Panc1 (cell line): ENCODE measurements at regions not wholly inside any gene's neighbourhood (a gene's known extent, or its start where the extent isn't known, plus 50 kb on each side); places are given as distances from the start of the nearest gene placed in this dataset.

ENCODE experiments used
- ATAC-seq: fragments of 200-7000 bp; cut with Tn5 transposase; 2 replicates; pipeline ENCODE4 v1.9.1; 2020; ENCODE audit warnings: mild to moderate bottlenecking, moderate library complexity
- BruUV-seq: library from RNA; stranded (reverse); fragments of 400-500 nt; replicated peaks from 2 replicates; lab custom pipeline; 2021; lab: Mats Ljungman, UMichigan
- CTCF ChIA-PET: fragments of 300-600 bp; sonication (Branson Sonifier 250); formaldehyde crosslinking; loops from one replicate; lab custom pipeline; 2022; ENCODE audit warnings: antibody characterized with exemption; lab: Charles Lee
- POLR2A ChIA-PET: fragments of 300-600 bp; sonication (Branson Sonifier 250); formaldehyde crosslinking; loops from one replicate; lab custom pipeline; 2022; ENCODE audit warnings: antibody characterized with exemption; lab: Charles Lee
- DNase-seq: peaks from one replicate; pipeline ENCODE4 v3.0.0-alpha.2; 2010; ENCODE audit warnings: low read depth, low spot score
- H3K27ac ChIP-seq: 2 replicates; pipeline ENCODE4 v1.5.1; 2011; ENCODE audit warnings: mild to moderate bottlenecking, low read length, inconsistent platforms
- H3K27me3 ChIP-seq: fragments of 200-500 bp; sonication (Bioruptor generic); 2 replicates; pipeline ENCODE4 v1.6.0; 2014; ENCODE audit warnings: low read length, inconsistent platforms; ENCODE audit not compliant: control insufficient read depth, insufficient read depth
- H3K36me3 ChIP-seq: fragments of 200-500 bp; sonication (Bioruptor generic); 2 replicates; pipeline ENCODE4 v1.5.1; 2014; ENCODE audit warnings: inconsistent platforms, mild to moderate bottlenecking, low read length, moderate library complexity; ENCODE audit not compliant: control insufficient read depth, insufficient read depth
- H3K4me1 ChIP-seq: 2 replicates; pipeline ENCODE4 v1.5.1; 2011; ENCODE audit warnings: inconsistent platforms, mild to moderate bottlenecking, low read length, moderate library complexity; ENCODE audit not compliant: control insufficient read depth, insufficient read depth
- H3K4me3 ChIP-seq, 2 experiments: 2 replicates each; pipeline ENCODE4 v1.5.1; 2011 to 2012; ENCODE audit warnings: low read depth in 2 of 2, low read length in 2 of 2, mild to moderate bottlenecking in 2 of 2, inconsistent platforms in 1 of 2, moderate library complexity in 1 of 2
- H3K9me3 ChIP-seq: fragments of 200-500 bp; sonication (Bioruptor generic); 2 replicates; pipeline ENCODE4 v1.5.1; 2014; ENCODE audit warnings: low read depth, mild to moderate bottlenecking, inconsistent platforms, low read length, moderate library complexity; ENCODE audit not compliant: control insufficient read depth, insufficient read depth
- POLR2AphosphoS5 ChIP-seq: IDR thresholded peaks from 2 replicates; pipeline ENCODE4 v1.6.1; 2012; ENCODE audit warnings: mild to moderate bottlenecking, low read depth, low read length, moderate library complexity
- SIN3A ChIP-seq: IDR thresholded peaks from 2 replicates; pipeline ENCODE4 v1.6.1; 2012; ENCODE audit warnings: low read depth, mild to moderate bottlenecking, low read length, moderate library complexity, borderline replicate concordance; ENCODE audit not compliant: insufficient read depth
- TCF7L2 ChIP-seq: IDR thresholded peaks from 2 replicates; pipeline ENCODE4 v1.6.1; 2011; ENCODE audit warnings: mild to moderate bottlenecking, low read depth, low read length, inconsistent platforms
- in situ Hi-C: cut with HindIII; loops from 2 replicates; pipeline ENCODE4 v1.10.0; 2016; ENCODE audit warnings: low sequenced_read_pairs, low pct_unique_long_range_greater_than_20kb
- intact Hi-C: fragments of 100-400 bp; cut with micrococcal nuclease; formaldehyde crosslinking; loops from one replicate; pipeline ENCODE4 v1.10.0; 2022; ENCODE audit not compliant: unreplicated experiment
- TF ChIP-seq, protein P1 (sequence below): fragments of 450-650 bp; IDR thresholded peaks from 2 replicates; pipeline ENCODE4 v1.5.1; 2017; ENCODE audit warnings: mild to moderate bottlenecking
- TF ChIP-seq, protein P2 (sequence below), 2 experiments: IDR thresholded peaks; 2 replicates each; pipeline ENCODE4 v1.6.1; 2011 to 2012; ENCODE audit warnings: low read depth in 2 of 2, control low read depth in 1 of 2, low read length in 1 of 2, mild to moderate bottlenecking in 1 of 2, moderate library complexity in 1 of 2; ENCODE audit not compliant: insufficient read depth in 1 of 2

DNA sequence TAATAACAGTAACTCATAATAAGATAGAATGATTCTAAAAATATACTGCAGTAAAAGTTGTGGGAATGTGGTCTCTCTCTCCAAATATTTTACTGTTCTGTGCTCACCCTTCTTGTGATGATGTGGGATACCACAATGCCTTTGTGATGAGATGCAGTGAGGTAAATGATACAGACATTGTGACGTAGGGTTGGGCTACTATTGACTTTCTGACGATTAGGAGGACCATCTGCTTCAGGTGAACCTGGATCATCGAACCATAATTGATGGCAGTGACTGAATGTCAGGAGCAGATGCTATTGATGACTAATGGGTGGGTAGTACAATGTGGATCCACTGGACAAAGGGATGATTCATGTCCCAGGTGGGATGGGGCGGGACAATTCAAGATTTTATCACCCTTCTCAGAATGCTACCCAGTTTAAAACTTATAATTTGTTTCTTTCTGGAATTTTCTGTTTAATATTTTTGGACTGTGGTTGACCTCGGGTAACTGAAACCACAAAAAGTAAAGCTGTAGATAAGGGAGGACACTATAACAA, 73.9 kb upstream of the ARMC3 start:
- Histone ChIP-seq H3K4me1 (no peaks in the 10 kb centered on the region), H3K9me3 (no peaks in the 10 kb centered on the region), H3K27me3 (no peaks in the 10 kb centered on the region), H3K27ac (no peak overlapping the region), H3K36me3 (no peaks in the 10 kb centered on the region), H3K4me3 (no peak overlapping the region)
- ChIA-PET POLR2A (no interaction called here), CTCF (no interaction called here)
- in situ Hi-C loops (no loop called here), intact Hi-C loops (no loop called here)
- no peak for DNase-seq
- TF ChIP-seq, protein P1, sequence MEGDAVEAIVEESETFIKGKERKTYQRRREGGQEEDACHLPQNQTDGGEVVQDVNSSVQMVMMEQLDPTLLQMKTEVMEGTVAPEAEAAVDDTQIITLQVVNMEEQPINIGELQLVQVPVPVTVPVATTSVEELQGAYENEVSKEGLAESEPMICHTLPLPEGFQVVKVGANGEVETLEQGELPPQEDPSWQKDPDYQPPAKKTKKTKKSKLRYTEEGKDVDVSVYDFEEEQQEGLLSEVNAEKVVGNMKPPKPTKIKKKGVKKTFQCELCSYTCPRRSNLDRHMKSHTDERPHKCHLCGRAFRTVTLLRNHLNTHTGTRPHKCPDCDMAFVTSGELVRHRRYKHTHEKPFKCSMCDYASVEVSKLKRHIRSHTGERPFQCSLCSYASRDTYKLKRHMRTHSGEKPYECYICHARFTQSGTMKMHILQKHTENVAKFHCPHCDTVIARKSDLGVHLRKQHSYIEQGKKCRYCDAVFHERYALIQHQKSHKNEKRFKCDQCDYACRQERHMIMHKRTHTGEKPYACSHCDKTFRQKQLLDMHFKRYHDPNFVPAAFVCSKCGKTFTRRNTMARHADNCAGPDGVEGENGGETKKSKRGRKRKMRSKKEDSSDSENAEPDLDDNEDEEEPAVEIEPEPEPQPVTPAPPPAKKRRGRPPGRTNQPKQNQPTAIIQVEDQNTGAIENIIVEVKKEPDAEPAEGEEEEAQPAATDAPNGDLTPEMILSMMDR = no peak
- TF ChIP-seq, protein P2, sequence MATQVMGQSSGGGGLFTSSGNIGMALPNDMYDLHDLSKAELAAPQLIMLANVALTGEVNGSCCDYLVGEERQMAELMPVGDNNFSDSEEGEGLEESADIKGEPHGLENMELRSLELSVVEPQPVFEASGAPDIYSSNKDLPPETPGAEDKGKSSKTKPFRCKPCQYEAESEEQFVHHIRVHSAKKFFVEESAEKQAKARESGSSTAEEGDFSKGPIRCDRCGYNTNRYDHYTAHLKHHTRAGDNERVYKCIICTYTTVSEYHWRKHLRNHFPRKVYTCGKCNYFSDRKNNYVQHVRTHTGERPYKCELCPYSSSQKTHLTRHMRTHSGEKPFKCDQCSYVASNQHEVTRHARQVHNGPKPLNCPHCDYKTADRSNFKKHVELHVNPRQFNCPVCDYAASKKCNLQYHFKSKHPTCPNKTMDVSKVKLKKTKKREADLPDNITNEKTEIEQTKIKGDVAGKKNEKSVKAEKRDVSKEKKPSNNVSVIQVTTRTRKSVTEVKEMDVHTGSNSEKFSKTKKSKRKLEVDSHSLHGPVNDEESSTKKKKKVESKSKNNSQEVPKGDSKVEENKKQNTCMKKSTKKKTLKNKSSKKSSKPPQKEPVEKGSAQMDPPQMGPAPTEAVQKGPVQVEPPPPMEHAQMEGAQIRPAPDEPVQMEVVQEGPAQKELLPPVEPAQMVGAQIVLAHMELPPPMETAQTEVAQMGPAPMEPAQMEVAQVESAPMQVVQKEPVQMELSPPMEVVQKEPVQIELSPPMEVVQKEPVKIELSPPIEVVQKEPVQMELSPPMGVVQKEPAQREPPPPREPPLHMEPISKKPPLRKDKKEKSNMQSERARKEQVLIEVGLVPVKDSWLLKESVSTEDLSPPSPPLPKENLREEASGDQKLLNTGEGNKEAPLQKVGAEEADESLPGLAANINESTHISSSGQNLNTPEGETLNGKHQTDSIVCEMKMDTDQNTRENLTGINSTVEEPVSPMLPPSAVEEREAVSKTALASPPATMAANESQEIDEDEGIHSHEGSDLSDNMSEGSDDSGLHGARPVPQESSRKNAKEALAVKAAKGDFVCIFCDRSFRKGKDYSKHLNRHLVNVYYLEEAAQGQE (IDR thresholded peaks at IDR 0.05; ENCODE audit: insufficient read depth in 1 of 2, low read depth in 2 of 2, low read length in 1 of 2) = no peak
- TF ChIP-seq TCF7L2 = no peak
- TF ChIP-seq SIN3A = no peak
- no peak for TF ChIP-seq POLR2AphosphoS5
- BruUV-seq = no TSS peak
- ATAC-seq = no peak

DNA sequence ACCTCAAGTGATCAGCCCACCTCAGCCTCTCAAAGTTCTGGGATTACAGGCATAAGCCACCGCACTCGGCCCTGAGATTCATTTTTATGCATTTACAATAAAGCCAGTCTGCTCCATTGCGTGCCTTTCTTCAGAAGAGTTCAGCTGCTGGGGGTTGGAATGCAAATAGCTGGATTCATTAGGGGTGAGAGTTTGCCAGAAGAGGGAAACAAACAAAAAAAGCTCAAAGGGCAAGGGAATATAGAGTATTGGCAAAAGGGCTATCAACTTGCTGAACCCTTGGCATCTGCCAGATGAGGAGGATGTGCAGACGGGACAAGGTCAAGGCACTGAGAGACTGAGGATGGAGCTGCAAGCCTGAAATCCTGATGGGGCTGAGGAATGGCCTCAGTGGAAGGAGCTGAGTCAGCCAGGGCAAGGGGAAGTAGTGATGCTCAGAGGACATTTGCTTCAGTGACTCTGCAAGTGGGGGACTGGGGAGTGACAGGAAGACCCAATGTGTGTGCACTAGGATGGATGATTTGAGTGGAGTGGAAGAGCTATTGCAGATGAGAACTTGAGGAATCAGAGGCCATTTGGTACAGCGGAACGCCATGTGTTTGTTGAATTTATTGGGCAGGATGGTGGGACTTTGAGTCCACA, 75.0 kb upstream of the ARMC3 start:
- DNase-seq (no peak), ATAC-seq (no peak)
- no peak overlapping the region for H3K4me3 ChIP-seq
- H3K9me3 ChIP-seq = no peaks in the 10 kb centered on the region
- BruUV-seq = no TSS peak
- in situ Hi-C loops (no loop called here), intact Hi-C loops (no loop called here)
- ChIA-PET POLR2A (no interaction called here), CTCF (no interaction called here)
- H3K27me3 ChIP-seq = no peaks in the 10 kb centered on the region
- H3K27ac ChIP-seq = no peak overlapping the region
- no peaks in the 10 kb centered on the region for H3K36me3 ChIP-seq
- no peaks in the 10 kb centered on the region for H3K4me1 ChIP-seq
- no peak for TF ChIP-seq TCF7L2

DNA sequence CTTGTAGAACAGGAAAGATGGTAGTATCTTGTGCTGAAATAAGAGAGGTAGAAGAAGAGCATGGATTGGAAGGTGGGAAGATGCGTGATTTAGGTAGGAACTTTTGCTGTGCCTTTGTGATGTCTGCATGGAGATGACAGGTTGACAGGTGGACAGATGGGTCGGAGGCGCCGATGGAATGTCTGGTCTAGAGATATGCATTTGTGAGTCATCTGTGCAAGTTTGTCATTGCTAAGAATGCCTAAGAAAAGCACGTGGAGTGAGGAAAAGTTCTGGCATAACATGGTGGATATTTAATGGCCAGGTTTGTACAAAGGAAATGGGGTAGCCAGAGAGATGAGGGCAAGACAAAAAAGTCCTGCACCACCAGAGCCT, 76.0 kb upstream of the ARMC3 start:
- Histone ChIP-seq H3K27me3 (no peaks in the 10 kb centered on the region), H3K4me3 (no peak overlapping the region), H3K4me1 (no peaks in the 10 kb centered on the region), H3K27ac (no peak overlapping the region), H3K36me3 (no peaks in the 10 kb centered on the region), H3K9me3 (no peaks in the 10 kb centered on the region)
- in situ Hi-C loops (no loop called here), intact Hi-C loops (no loop called here)
- ChIA-PET POLR2A (no interaction called here), CTCF (no interaction called here)
- TF ChIP-seq, protein P2 (IDR thresholded peaks at IDR 0.05; ENCODE audit: insufficient read depth in 1 of 2, low read depth in 2 of 2, low read length in 1 of 2) = no peak
- no peak for TF ChIP-seq SIN3A
- TF ChIP-seq POLR2AphosphoS5 = no peak
- TF ChIP-seq, protein P1 = no peak
- no peak for TF ChIP-seq TCF7L2
- ATAC-seq (no peak), DNase-seq (no peak)
- no TSS peak for BruUV-seq
